ENCODE measurements at regions not wholly inside any gene's neighbourhood (a gene's known extent, or its start where the extent isn't known, plus 50 kb on each side); places are given as distances from the start of the nearest gene placed in this dataset.
A peak's percentile ranks its signal among the peaks of the same experiment; 100 is the strongest.
"Not testable (repeated sequence)": the region's sequence is repeated elsewhere in the genome, so short reads cannot be mapped to it uniquely, and the experiment has no call there.

DNA sequence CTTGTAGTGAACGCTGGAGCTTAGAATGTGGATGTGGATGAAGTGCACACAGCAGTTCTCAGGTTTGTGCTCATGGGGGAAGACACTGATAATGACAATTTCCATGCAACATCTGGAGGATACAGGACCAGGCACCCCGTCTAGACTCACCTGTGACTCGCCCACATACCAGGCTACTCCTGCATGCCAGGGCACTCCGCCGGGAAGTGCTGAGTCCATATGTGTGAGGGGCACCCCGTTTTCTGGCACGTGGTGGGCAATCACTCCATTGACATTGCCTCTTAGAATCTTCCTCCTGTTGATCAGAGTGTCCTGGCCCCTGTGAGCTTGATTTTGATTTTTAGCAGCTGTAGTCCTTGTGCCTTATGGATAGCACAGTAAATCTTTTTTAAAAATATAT is 90.9 kb upstream of the LRPAP1 start:
- in situ Hi-C loops (cut with HindIII; ENCODE audit: low pct_unique_long_range_greater_than_20kb, low sequenced_read_pairs): no loop called here
- no peak for DNase-seq (ENCODE audit: low read depth in 1 of 2, low spot score in 1 of 2)
- TF ChIP-seq JUND (IDR thresholded peaks at IDR 0.05; ENCODE audit: low read depth): no peak

DNA sequence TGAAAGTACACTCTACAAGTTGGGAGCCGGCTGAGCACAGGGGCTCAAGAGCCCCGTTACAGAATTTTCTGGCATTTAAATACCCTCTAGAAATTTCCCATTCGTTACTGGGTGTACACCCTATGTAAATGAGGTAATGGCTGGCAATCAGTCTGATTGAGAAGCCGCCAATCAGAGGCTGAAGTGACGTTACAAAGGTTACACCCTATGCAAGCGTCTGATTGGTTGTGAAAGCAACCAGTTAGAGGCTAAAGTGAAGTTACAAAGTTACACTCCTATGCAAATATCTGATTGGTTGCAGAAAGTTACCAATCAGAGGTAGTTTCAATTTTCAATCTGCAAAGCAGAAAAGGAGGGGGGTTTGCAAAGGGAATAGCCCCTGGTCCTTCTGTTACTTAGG is 88.1 kb upstream of the LRPAP1 start:
- peak in 1 of 2 experiments; percentile 33 for DNase-seq (ENCODE audit: low read depth in 1 of 2, low spot score in 1 of 2)
- in situ Hi-C loops (cut with HindIII; ENCODE audit: low pct_unique_long_range_greater_than_20kb, low sequenced_read_pairs): not testable (repeated sequence)

- DNase-seq (ENCODE audit: low read depth in 1 of 2, low spot score in 1 of 2); in situ Hi-C loops (cut with HindIII; ENCODE audit: low pct_unique_long_range_greater_than_20kb, low sequenced_read_pairs): not testable (repeated sequence)
Measured at GRCh38 chr4:3619698-3620097, 87.5 kb upstream of the LRPAP1 start.

DNA sequence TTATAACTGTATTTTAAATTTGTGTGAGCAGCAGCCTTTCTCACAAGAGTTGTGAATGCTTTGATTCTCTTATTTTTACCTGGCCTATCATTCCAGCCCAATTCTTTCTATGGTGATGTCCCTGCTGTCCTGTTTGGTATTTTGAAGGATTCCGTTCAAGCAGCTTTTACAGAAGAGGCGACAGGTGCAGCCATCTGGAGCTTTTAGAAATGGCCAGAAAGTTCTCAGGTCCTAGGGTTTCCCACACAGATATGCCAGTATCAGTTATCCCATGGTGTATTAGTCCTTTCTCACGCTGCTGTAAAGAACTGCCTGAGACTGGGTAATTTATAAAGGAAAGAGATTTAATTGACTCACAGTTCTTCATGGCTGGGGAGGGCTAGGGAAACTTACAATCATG is 86.1 kb upstream of the LRPAP1 start:
- in situ Hi-C loops (cut with HindIII; ENCODE audit: low pct_unique_long_range_greater_than_20kb, low sequenced_read_pairs): not testable (repeated sequence)

GRCh38 chr4:3615386-3616286 is 83.4 kb upstream of the LRPAP1 start:
- no peak for TF ChIP-seq JUND (IDR thresholded peaks at IDR 0.05; ENCODE audit: low read depth)
- DNase-seq (ENCODE audit: low read depth in 1 of 2, low spot score in 1 of 2): no peak
- in situ Hi-C loops (cut with HindIII; ENCODE audit: low pct_unique_long_range_greater_than_20kb, low sequenced_read_pairs): no loop called here

More for the DNA sequence above, 86.1 kb upstream of the LRPAP1 start:
- DNase-seq (ENCODE audit: low read depth in 1 of 2, low spot score in 1 of 2): not testable (repeated sequence)

DNA sequence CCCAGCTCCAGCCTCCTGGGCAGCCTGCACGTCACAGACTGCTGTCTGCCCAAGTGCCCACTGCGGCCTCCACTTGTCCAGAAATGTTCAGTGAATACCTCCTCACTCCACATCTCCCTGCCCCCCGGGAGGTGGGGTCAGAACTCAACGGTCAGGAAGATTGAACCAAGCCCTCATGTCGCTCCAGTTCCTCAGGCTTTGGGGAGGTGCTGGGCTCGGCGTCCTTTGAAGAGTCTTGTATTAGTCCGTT is 82.4 kb upstream of the LRPAP1 start:
- no peak for DNase-seq (ENCODE audit: low read depth in 1 of 2, low spot score in 1 of 2)
- no peak for TF ChIP-seq JUND (IDR thresholded peaks at IDR 0.05; ENCODE audit: low read depth)
- in situ Hi-C loops (cut with HindIII; ENCODE audit: low pct_unique_long_range_greater_than_20kb, low sequenced_read_pairs): no loop called here

DNA sequence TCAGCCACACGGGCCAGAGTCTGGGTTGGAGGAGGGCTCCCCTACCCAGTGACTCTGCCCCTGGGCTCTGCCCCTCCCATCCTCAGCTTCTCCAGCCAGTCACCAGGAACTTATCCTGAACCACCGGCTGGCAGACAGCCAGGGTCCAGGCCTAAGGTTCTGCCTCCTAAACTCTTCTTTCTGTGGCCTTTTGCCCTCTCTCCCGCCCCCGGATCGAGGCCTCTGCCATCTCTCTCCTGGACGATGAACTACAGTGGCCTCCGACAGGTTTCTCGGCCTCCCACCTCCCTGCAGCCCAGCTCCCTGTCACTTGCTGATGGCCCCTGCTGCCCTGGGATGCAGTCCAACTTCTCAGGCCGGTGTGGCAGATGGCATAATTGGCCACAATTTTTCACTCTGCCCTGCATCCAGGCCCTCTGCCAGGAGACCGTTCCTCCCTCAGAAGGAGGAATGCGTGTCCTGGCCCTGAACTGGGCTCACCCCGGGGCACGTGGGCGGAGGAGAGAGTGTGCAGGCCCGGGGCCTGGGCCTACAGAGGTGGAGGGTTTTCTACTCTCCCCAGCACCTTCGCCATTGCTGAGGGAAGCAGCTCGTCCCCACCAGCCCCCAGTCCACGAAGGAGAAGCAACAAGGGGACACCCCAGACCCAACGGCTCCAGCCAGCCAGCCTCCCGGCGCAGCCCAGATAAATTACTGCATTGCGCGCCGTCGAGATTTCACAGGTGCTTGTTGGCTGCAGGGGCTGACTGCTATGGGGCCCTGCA is 81.9 kb upstream of the LRPAP1 start:
- no peak for TF ChIP-seq JUND (IDR thresholded peaks at IDR 0.05; ENCODE audit: low read depth)
- no peak for DNase-seq (ENCODE audit: low read depth in 1 of 2, low spot score in 1 of 2)
- in situ Hi-C loops (cut with HindIII; ENCODE audit: low pct_unique_long_range_greater_than_20kb, low sequenced_read_pairs): no loop called here

DNA sequence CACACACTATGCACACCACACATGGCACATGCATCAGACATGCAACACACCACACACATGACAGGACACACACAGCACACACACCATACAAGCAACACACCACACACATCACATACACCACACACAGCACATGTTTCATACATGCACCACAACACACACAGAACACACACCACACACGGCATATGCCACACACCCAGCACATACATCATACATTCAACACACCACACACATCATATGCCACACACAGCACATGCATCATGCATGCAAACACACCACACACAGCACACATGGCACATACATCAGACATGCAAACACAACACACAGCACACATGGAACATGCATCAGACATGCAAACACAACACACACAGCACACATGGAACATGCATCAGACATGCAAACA is 80.7 kb upstream of the LRPAP1 start:
- DNase-seq (ENCODE audit: low read depth in 1 of 2, low spot score in 1 of 2): no peak
- in situ Hi-C loops (cut with HindIII; ENCODE audit: low pct_unique_long_range_greater_than_20kb, low sequenced_read_pairs): no loop called here
- no peak for TF ChIP-seq JUND (IDR thresholded peaks at IDR 0.05; ENCODE audit: low read depth)

DNA sequence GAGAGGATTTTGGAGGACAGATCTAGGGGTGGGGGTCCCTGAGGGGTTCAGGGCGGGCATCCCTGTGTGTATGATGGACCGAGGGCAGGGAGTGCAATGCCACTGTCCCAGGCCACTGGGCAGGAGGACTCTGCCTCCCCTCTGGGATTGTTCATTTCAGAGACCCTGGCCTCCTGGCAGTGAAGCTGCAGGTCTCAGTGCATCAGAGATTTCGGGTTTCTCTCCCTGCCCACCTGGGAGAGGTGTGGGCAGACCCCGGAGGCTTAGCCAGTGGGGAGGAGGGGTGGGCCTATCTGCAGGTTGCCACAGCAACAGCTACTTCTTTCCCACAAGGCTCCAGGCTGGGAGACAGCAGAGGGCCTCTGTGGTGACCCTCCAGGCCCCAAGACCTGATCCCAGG is 80.1 kb upstream of the LRPAP1 start:
- in situ Hi-C loops (cut with HindIII; ENCODE audit: low pct_unique_long_range_greater_than_20kb, low sequenced_read_pairs): no loop called here
- DNase-seq (ENCODE audit: low read depth in 1 of 2, low spot score in 1 of 2): no peak
- no peak for TF ChIP-seq JUND (IDR thresholded peaks at IDR 0.05; ENCODE audit: low read depth)

- in situ Hi-C loops (cut with HindIII; ENCODE audit: low pct_unique_long_range_greater_than_20kb, low sequenced_read_pairs): no loop called here
- TF ChIP-seq JUND (IDR thresholded peaks at IDR 0.05; ENCODE audit: low read depth): no peak
- no peak for DNase-seq (ENCODE audit: low read depth in 1 of 2, low spot score in 1 of 2)
Measured at GRCh38 chr4:3611778-3612177, 79.6 kb upstream of the LRPAP1 start.

DNA sequence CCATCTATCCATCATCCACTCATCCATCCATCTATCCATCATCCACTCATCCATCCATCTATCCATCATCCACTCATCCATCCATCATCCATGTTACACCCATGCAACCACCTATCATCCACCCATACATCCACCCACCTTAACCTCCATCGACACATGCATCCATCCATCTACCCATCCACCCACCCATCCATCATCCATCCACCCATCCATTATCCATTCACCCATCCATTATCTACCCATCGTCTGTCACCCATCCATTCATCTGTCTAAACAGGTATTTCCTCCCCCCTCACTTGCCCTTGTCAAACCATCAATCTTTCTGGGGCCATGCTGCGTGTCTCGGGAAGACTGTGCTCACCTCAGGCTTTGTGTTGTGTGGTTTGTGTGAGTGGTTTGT is 78.6 kb upstream of the LRPAP1 start:
- DNase-seq (ENCODE audit: low read depth in 1 of 2, low spot score in 1 of 2); in situ Hi-C loops (cut with HindIII; ENCODE audit: low pct_unique_long_range_greater_than_20kb, low sequenced_read_pairs): not testable (repeated sequence)

DNA sequence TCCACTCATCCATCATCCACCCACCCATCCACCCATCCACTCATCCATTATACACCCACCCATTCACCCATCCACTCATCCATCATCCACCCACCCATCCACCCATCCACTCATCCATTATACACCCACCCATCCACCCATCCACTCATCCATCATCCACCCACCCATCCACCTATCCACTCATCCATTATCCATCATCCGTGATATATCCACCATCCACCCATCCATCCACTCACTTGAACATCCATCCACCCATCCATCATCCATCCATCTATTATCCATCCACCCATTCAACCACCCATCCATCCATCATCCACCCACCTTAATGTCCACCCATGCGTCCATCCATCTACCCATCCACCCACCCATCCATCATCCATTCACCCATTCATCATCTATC is 77.7 kb upstream of the LRPAP1 start:
- DNase-seq (ENCODE audit: low read depth in 1 of 2, low spot score in 1 of 2); in situ Hi-C loops (cut with HindIII; ENCODE audit: low pct_unique_long_range_greater_than_20kb, low sequenced_read_pairs): not testable (repeated sequence)

- in situ Hi-C loops (cut with HindIII; ENCODE audit: low pct_unique_long_range_greater_than_20kb, low sequenced_read_pairs): no loop called here
- TF ChIP-seq JUND (IDR thresholded peaks at IDR 0.05; ENCODE audit: low read depth): no peak
- DNase-seq (ENCODE audit: low read depth in 1 of 2, low spot score in 1 of 2): no peak
Measured at GRCh38 chr4:3607690-3608552, 75.7 kb upstream of the LRPAP1 start.

DNA sequence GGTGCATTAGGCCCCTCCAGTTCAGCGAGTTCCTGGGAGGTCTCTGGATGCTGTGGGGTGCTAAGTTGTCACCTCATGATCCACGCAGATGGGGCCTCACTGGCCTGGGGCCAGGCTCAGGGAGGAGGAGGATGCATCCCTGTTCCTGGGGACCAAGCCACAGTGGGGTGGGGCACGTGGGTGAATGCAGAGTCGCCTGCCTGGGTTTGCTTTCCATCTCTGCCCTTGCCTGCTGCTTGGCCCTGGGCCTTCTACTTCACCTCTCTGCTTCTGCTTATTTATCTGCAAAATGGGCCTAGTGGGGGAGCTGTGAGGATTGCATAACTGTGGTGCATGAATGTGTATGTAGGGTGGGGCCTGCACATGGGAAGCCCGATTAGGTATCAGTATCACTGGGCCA is 74.6 kb upstream of the LRPAP1 start:
- in situ Hi-C loops (cut with HindIII; ENCODE audit: low pct_unique_long_range_greater_than_20kb, low sequenced_read_pairs); DNase-seq (ENCODE audit: low read depth in 1 of 2, low spot score in 1 of 2): not testable (repeated sequence)

- in situ Hi-C loops (cut with HindIII; ENCODE audit: low pct_unique_long_range_greater_than_20kb, low sequenced_read_pairs): not testable (repeated sequence)
- DNase-seq (ENCODE audit: low read depth in 1 of 2, low spot score in 1 of 2): peak in 1 of 2 experiments; percentile 28
Measured at GRCh38 chr4:3606271-3606670, 74.0 kb upstream of the LRPAP1 start.
